ENCODE measurements at regions not wholly inside any gene's neighbourhood (a gene's known extent, or its start where the extent isn't known, plus 50 kb on each side); places are given as distances from the start of the nearest gene placed in this dataset.

DNA sequence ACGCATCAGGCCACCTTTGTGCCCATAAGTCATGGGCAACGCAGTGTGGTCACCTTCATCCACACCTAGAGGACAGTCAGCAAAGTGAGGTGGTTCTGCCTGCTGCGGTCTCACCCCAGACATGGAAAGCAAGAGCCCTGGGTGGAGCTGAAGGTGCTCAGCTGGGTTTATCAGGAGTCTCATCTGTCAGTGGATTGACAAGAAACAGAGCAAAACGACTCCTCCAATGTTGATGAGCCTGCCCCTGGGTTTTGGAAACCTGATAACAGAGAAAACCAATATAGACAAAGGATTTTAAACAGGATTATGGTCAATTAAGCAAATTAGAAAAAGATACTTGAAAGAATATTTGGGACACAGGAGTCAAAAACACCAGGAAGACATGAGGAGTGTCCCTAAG is 229.3 kb upstream of the PRSS58 start:
- TF ChIP-seq, protein P1, sequence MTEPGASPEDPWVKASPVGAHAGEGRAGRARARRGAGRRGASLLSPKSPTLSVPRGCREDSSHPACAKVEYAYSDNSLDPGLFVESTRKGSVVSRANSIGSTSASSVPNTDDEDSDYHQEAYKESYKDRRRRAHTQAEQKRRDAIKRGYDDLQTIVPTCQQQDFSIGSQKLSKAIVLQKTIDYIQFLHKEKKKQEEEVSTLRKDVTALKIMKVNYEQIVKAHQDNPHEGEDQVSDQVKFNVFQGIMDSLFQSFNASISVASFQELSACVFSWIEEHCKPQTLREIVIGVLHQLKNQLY (CRISPR knock-in tag; IDR thresholded peaks at IDR 0.05): no peak
- TF ChIP-seq CTCF (IDR thresholded peaks at IDR 0.05) (no peak), NR3C1 (CRISPR knock-in tag; conservative IDR thresholded peaks at IDR 0.05; ENCODE audit: low read depth) (no peak), PRRX2 (CRISPR knock-in tag; IDR thresholded peaks at IDR 0.05) (no peak)
- TF ChIP-seq, protein P2, sequence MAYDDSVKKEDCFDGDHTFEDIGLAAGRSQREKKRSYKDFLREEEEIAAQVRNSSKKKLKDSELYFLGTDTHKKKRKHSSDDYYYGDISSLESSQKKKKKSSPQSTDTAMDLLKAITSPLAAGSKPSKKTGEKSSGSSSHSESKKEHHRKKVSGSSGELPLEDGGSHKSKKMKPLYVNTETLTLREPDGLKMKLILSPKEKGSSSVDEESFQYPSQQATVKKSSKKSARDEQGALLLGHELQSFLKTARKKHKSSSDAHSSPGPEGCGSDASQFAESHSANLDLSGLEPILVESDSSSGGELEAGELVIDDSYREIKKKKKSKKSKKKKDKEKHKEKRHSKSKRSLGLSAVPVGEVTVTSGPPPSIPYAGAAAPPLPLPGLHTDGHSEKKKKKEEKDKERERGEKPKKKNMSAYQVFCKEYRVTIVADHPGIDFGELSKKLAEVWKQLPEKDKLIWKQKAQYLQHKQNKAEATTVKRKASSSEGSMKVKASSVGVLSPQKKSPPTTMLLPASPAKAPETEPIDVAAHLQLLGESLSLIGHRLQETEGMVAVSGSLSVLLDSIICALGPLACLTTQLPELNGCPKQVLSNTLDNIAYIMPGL (CRISPR knock-in tag; IDR thresholded peaks at IDR 0.05): no peak
